SK-N-SH (cell line): ENCODE measurements at regions not wholly inside any gene's neighbourhood (a gene's known extent, or its start where the extent isn't known, plus 50 kb on each side); places are given as distances from the start of the nearest gene placed in this dataset.

Experiments used
- CTCF ChIA-PET: fragments of 300-600, 350-600 bp; formaldehyde crosslinking; extraction: SDS; loops from one replicate; lab custom pipeline; 2021; lab: Yijun Ruan, JAX
- POLR2A ChIA-PET: fragments of 350-600 bp; sonication (Branson Sonifier 250); formaldehyde crosslinking; extraction: SDS; loops from one replicate; lab custom pipeline; 2020; ENCODE audit warnings: antibody characterized with exemption, inconsistent platforms; lab: Yijun Ruan, JAX
- DNase-seq: peaks from one replicate; pipeline ENCODE4 v3.0.0; 2012
- H2AFZ ChIP-seq: fragments of 200-600 bp; sonication (generic); 2 replicates; pipeline ENCODE4 v1.8.1; 2016; ENCODE audit warnings: antibody characterized with exemption, mild to moderate bottlenecking, low read depth
- H3F3A ChIP-seq: fragments of 200-600 bp; sonication (generic); replicated peaks from 2 replicates; pipeline ENCODE3; 2016; ENCODE audit warnings: antibody characterized with exemption, mild to moderate bottlenecking; ENCODE audit not compliant: insufficient read depth
- H3K27ac ChIP-seq, 2 experiments: fragments of 200-500 bp in 1 of 2; fragments of 200-600 bp in 1 of 2; sonication (Bioruptor generic) in 1 of 2; sonication (generic), shearing (Covaris generic) in 1 of 2; 2 replicates each; pipeline versions ENCODE4 v1.5.1 to v1.6.1; 2014 to 2016; ENCODE audit warnings: low read depth in 2 of 2, inconsistent platforms in 1 of 2, low read length in 1 of 2, mild to moderate bottlenecking in 1 of 2, mixed read lengths in 1 of 2
- H3K27me3 ChIP-seq: fragments of 200-600 bp; sonication (generic), shearing (Covaris generic); 2 replicates; pipeline ENCODE4 v1.6.1; 2016; ENCODE audit warnings: mixed run types; ENCODE audit not compliant: insufficient read depth
- H3K36me3 ChIP-seq, 2 experiments: fragments of 200-500 bp in 1 of 2; fragments of 200-600 bp in 1 of 2; sonication (Bioruptor generic) in 1 of 2; sonication (generic) in 1 of 2; replicated peaks in 1 of 2; 2 replicates each; pipeline versions ENCODE3 to v1.5.1; 2014 to 2016; ENCODE audit warnings: low read length in 1 of 2, mild to moderate bottlenecking in 1 of 2; ENCODE audit not compliant: insufficient read depth in 2 of 2, control insufficient read depth in 1 of 2
- H3K4me1 ChIP-seq, 2 experiments: fragments of 200-500 bp in 1 of 2; fragments of 200-600 bp in 1 of 2; sonication (Bioruptor generic) in 1 of 2; sonication (generic), shearing (Covaris generic) in 1 of 2; 2 replicates each; pipeline versions ENCODE4 v1.5.1 to v1.6.1; 2014 to 2016; ENCODE audit warnings: low read depth in 1 of 2, low read length in 1 of 2, mixed run types in 1 of 2; ENCODE audit not compliant: insufficient read depth in 2 of 2, control insufficient read depth in 1 of 2
- H3K4me2 ChIP-seq: fragments of 200-600 bp; sonication (generic), shearing (Covaris generic); 2 replicates; pipeline ENCODE4 v1.6.1; 2017; ENCODE audit warnings: mixed run types
- H3K4me3 ChIP-seq, 2 experiments: fragments of 200-500 bp in 1 of 2; fragments of 200-600 bp in 1 of 2; sonication (Bioruptor generic) in 1 of 2; sonication (generic), shearing (Covaris generic) in 1 of 2; 2 replicates each; pipeline versions ENCODE4 v1.5.1 to v1.8.1; 2014 to 2016; ENCODE audit warnings: low read depth in 2 of 2, inconsistent platforms in 1 of 2, low read length in 1 of 2, mild to moderate bottlenecking in 1 of 2, mixed read lengths in 1 of 2, moderate library complexity in 1 of 2
- H3K79me2 ChIP-seq: fragments of 200-600 bp; sonication (generic); 2 replicates; pipeline ENCODE4 v1.8.1; 2017; ENCODE audit warnings: mild to moderate bottlenecking; ENCODE audit not compliant: insufficient read depth
- H3K9ac ChIP-seq: fragments of 200-600 bp; sonication (generic); 2 replicates; pipeline ENCODE4 v1.6.1; 2017; ENCODE audit warnings: mixed run types
- H3K9me2 ChIP-seq: fragments of 200-600 bp; sonication (generic); 2 replicates; pipeline ENCODE4 v1.6.1; 2017; ENCODE audit warnings: mixed run types
- H3K9me3 ChIP-seq: fragments of 200-600 bp; sonication (generic); 2 replicates; pipeline ENCODE4 v1.6.1; 2017; ENCODE audit warnings: mixed run types, mild to moderate bottlenecking, moderate library complexity
- H4K20me1 ChIP-seq: fragments of 200-600 bp; sonication (generic); 2 replicates; pipeline ENCODE4 v1.6.1; 2017; ENCODE audit warnings: mild to moderate bottlenecking, mixed run types; ENCODE audit not compliant: insufficient read depth
- CHD2 ChIP-seq: fragments of 150-350 bp; IDR thresholded peaks from 2 replicates; pipeline ENCODE4 v1.6.1; 2018; ENCODE audit warnings: low read length; ENCODE audit not compliant: partially characterized antibody
- EP300 ChIP-seq, 2 experiments: IDR thresholded peaks; 2 replicates each; pipeline versions ENCODE4 v1.4.0 to v1.6.1; 2012; ENCODE audit warnings: borderline replicate concordance in 1 of 2, low read depth in 1 of 2, low read length in 1 of 2
- FOXJ3 ChIP-seq: sonication (generic); formaldehyde crosslinking; IDR thresholded peaks from 2 replicates; pipeline ENCODE4 v1.5.1; 2020; ENCODE audit warnings: mild to moderate bottlenecking, missing genetic modification reagents
- GATA2 ChIP-seq: sonication (generic); formaldehyde crosslinking; IDR thresholded peaks from 2 replicates; pipeline ENCODE4 v1.5.0; 2020; ENCODE audit warnings: mild to moderate bottlenecking, missing genetic modification reagents
- IRF3 ChIP-seq: fragments of 150-350 bp; IDR thresholded peaks from 2 replicates; pipeline ENCODE4 v1.6.1; 2016; ENCODE audit warnings: mild to moderate bottlenecking, low read depth, low read length
- MEF2A ChIP-seq: IDR thresholded peaks from 2 replicates; pipeline ENCODE4 v1.4.0; 2012; ENCODE audit warnings: low read depth, borderline replicate concordance
- MXI1 ChIP-seq: IDR thresholded peaks from 2 replicates; pipeline ENCODE4 v1.6.1; 2012; ENCODE audit warnings: mild to moderate bottlenecking, low read depth, low read length, improper control_type of control experiment
- NRF1 ChIP-seq: IDR thresholded peaks from 2 replicates; pipeline ENCODE4 v1.6.1; 2012; ENCODE audit warnings: low read depth, mild to moderate bottlenecking, low read length
- RFX5 ChIP-seq: IDR thresholded peaks from 2 replicates; pipeline ENCODE4 v1.6.1; 2012; ENCODE audit warnings: mild to moderate bottlenecking, improper control_type of control experiment, low read length
- TCF12 ChIP-seq: IDR thresholded peaks from 2 replicates; pipeline ENCODE4 v1.4.0; 2012
- ZBTB33 ChIP-seq: IDR thresholded peaks from 2 replicates; pipeline ENCODE4 v1.4.0; 2012; ENCODE audit warnings: low read depth, borderline replicate concordance
- WGBS: methylation state at CpG from one replicate; pipeline ENCODE4 v1.1.6; 2017; ENCODE audit warnings: low lambda C conversion rate; 5-methylcytosine and 5-hydroxymethylcytosine counted together

GRCh38 chr3:145727476-145727875 lies 433.5 kb downstream of the PLOD2 start:
- POLR2A ChIA-PET = no interaction called here
- no peak for TF ChIP-seq GATA2
- no peak for TF ChIP-seq MEF2A
- TF ChIP-seq EP300 (IDR thresholded peaks at IDR 0.05; ENCODE audit: borderline replicate concordance in 1 of 2, low read depth in 1 of 2, low read length in 1 of 2) = no peak
- TF ChIP-seq, all 33 proteins: peak for 0
- no peak overlapping the region for H3K4me2 ChIP-seq
- H3F3A ChIP-seq = no peaks in the 10 kb centered on the region
- CTCF ChIA-PET = no interaction called here
- H3K4me1 ChIP-seq = no peaks in the 10 kb centered on the region
- no peak overlapping the region for H2AFZ ChIP-seq
- WGBS = 2% methylated on average over 3 of the region's 3 CpGs
- no peak for DNase-seq
- H3K9me3 ChIP-seq = no peaks in the 10 kb centered on the region
- no peak overlapping the region for H3K9ac ChIP-seq
- no peaks in the 10 kb centered on the region for H3K79me2 ChIP-seq
- H3K36me3 ChIP-seq = no peaks in the 10 kb centered on the region
- H3K27ac ChIP-seq = no peak overlapping the region
- no peak overlapping the region for H3K4me3 ChIP-seq
- H4K20me1 ChIP-seq = no peaks in the 10 kb centered on the region
- no peaks in the 10 kb centered on the region for H3K27me3 ChIP-seq
- no peaks in the 10 kb centered on the region for H3K9me2 ChIP-seq

GRCh38 chr3:145735631-145736030 lies 425.4 kb downstream of the PLOD2 start:
- Histone ChIP-seq H3K4me1 (no peaks in the 10 kb centered on the region), H3K9me3 (no peaks in the 10 kb centered on the region), H3K36me3 (no peaks in the 10 kb centered on the region), H3K79me2 (no peaks in the 10 kb centered on the region), H3K27ac (no peak overlapping the region), H3K4me3 (no peak overlapping the region), H3K9ac (no peak overlapping the region), H3F3A (no peaks in the 10 kb centered on the region), H3K4me2 (no peak overlapping the region), H3K27me3 (no peaks in the 10 kb centered on the region), H3K9me2 (no peaks in the 10 kb centered on the region), H4K20me1 (no peaks in the 10 kb centered on the region), H2AFZ (no peak overlapping the region)
- DNase-seq = no peak
- ChIA-PET POLR2A (no interaction called here), CTCF (no interaction called here)
- TF ChIP-seq TCF12 = no peak
- no peak for TF ChIP-seq IRF3
- TF ChIP-seq CHD2 = no peak
- TF ChIP-seq FOXJ3 (CRISPR knock-in tag) = no peak
- no peak for TF ChIP-seq NRF1
- no peak for TF ChIP-seq MXI1
- no peak for TF ChIP-seq RFX5
- no peak for TF ChIP-seq EP300 (IDR thresholded peaks at IDR 0.05; ENCODE audit: borderline replicate concordance in 1 of 2, low read depth in 1 of 2, low read length in 1 of 2)
- no peak for TF ChIP-seq ZBTB33
- 0% methylated on average over 2 of the region's 2 CpGs for WGBS
